OCI-LY3 (cell line): ENCODE measurements at regions not wholly inside any gene's neighbourhood (a gene's known extent, or its start where the extent isn't known, plus 50 kb on each side); places are given as distances from the start of the nearest gene placed in this dataset.

Experiments used
- CTCF ChIP-seq: fragments of 200-600, 300-600 bp; sonication (generic); IDR thresholded peaks from 2 replicates; pipeline ENCODE4 v1.5.1; 2014; ENCODE audit warnings: antibody characterized with exemption, low read length, low read depth
- EZH2phosphoT487 ChIP-seq: fragments of 200-600 bp; shearing (Covaris generic); IDR thresholded peaks from 2 replicates; pipeline ENCODE4 v1.6.1; 2018; ENCODE audit warnings: antibody characterized with exemption, mixed run types, low read depth

GRCh38 chr3:189529468-189529867, 101.7 kb upstream of the TP63 start:
- no peak for TF ChIP-seq CTCF
- no peak for TF ChIP-seq EZH2phosphoT487
